K562 (cell line): ENCODE measurements at regions not wholly inside any gene's neighbourhood (a gene's known extent, or its start where the extent isn't known, plus 50 kb on each side); places are given as distances from the start of the nearest gene placed in this dataset.

ENCODE experiments used
- ATAC-seq: fragments of 200-7000 bp; cut with Tn5 transposase; 3 replicates; pipeline ENCODE4 v1.9.1; 2020; ENCODE audit warnings: moderate library complexity
- BruUV-seq: library from RNA; stranded (reverse); fragments of 400-500 nt; replicated peaks from 2 replicates; lab custom pipeline; 2021; lab: Mats Ljungman, UMichigan
- CTCF ChIA-PET: fragments of 300-600 bp; formaldehyde crosslinking; extraction: SDS; loops from one replicate; lab custom pipeline; 2021; ENCODE audit warnings: low intra/inter-chr PET ratio; lab: Yijun Ruan, JAX
- POLR2A ChIA-PET: fragments of 300-600, 350-650 bp; sonication (Branson Sonifier 250); formaldehyde crosslinking; extraction: SDS; loops from one replicate; lab custom pipeline; 2021; ENCODE audit warnings: antibody characterized with exemption, inconsistent platforms; lab: Yijun Ruan, JAX
- DNase-seq, 4 experiments: peaks; one replicate each; pipeline versions ENCODE4 v3.0.0 to v3.0.0-alpha.2; 2011 to 2018; ENCODE audit warnings: low spot score in 3 of 4, mixed read lengths in 3 of 4; ENCODE audit errors: extremely low read depth in 1 of 4
- FAIRE-seq: peaks from 2 replicates; lab custom pipeline; 2011; peaks lifted over from hg19 to GRCh38; lab: Jason Lieb, UNC
- H2AFZ ChIP-seq: 2 replicates; pipeline ENCODE4 v1.6.0; 2011; ENCODE audit warnings: low read depth, low read length, control low read depth, inconsistent platforms
- H3K27ac ChIP-seq: fragments of 200-600 bp; 3 replicates; pipeline ENCODE4 v1.8.0; 2011; ENCODE audit warnings: low read depth, mild to moderate bottlenecking, control low read depth, inconsistent platforms, low read length, moderate library complexity, mixed read lengths; ENCODE audit errors: extremely low read depth
- H3K27me3 ChIP-seq, 2 experiments: fragments of 300-600 bp in 1 of 2; 2 replicates in 1 of 2; 3 replicates in 1 of 2; pipeline versions ENCODE4 v1.6.0 to v1.8.0; 2011; ENCODE audit warnings: inconsistent platforms in 2 of 2, low read length in 2 of 2, mild to moderate bottlenecking in 1 of 2, mixed read lengths in 1 of 2, moderate library complexity in 1 of 2; ENCODE audit not compliant: control insufficient read depth in 2 of 2, insufficient read depth in 2 of 2
- H3K36me3 ChIP-seq: fragments of 300-600 bp; 3 replicates; pipeline ENCODE4 v1.8.0; 2011; ENCODE audit warnings: mild to moderate bottlenecking, low read length, inconsistent platforms; ENCODE audit not compliant: control insufficient read depth, insufficient read depth
- H3K4me1 ChIP-seq, 2 experiments: fragments of 200-600 bp in 1 of 2; replicated peaks in 1 of 2; 2 replicates in 1 of 2; 3 replicates in 1 of 2; pipeline versions ENCODE4 v1.5.1 to v1.8.0; 2011; ENCODE audit warnings: inconsistent platforms in 2 of 2, low read length in 2 of 2, mild to moderate bottlenecking in 1 of 2, mixed read lengths in 1 of 2, moderate library complexity in 1 of 2; ENCODE audit not compliant: control insufficient read depth in 2 of 2, insufficient read depth in 2 of 2
- H3K4me2 ChIP-seq: 2 replicates; pipeline ENCODE4 v1.6.1; 2011; ENCODE audit warnings: low read length, control low read depth, inconsistent platforms, mixed read lengths; ENCODE audit not compliant: insufficient read depth
- H3K4me3 ChIP-seq: fragments of 200-600 bp; sonication (generic), shearing (Covaris generic); 2 replicates; pipeline ENCODE4 v1.5.1; 2016; ENCODE audit warnings: control low read depth, inconsistent platforms
- H3K79me2 ChIP-seq: fragments of 200-600 bp; 3 replicates; pipeline ENCODE4 v1.8.0; 2011; ENCODE audit warnings: low read length, inconsistent platforms; ENCODE audit not compliant: control insufficient read depth, insufficient read depth
- H3K9ac ChIP-seq, 2 experiments: 2 replicates each; pipeline versions ENCODE4 v1.6.0 to v1.6.1; 2011; ENCODE audit warnings: low read depth in 2 of 2, low read length in 2 of 2, control low read depth in 1 of 2, inconsistent platforms in 1 of 2, mild to moderate bottlenecking in 1 of 2, mixed read lengths in 1 of 2; ENCODE audit not compliant: insufficient read depth in 1 of 2
- H3K9me1 ChIP-seq: one replicate; pipeline ENCODE4 v1.6.0; 2011; ENCODE audit warnings: inconsistent platforms, mild to moderate bottlenecking, low read length, moderate library complexity; ENCODE audit not compliant: control insufficient read depth, insufficient read depth
- H3K9me3 ChIP-seq: replicated peaks from 2 replicates; pipeline ENCODE4 v1.5.1; 2011; ENCODE audit warnings: low read depth, low read length, inconsistent platforms; ENCODE audit not compliant: control insufficient read depth, insufficient read depth
- H4K20me1 ChIP-seq: replicated peaks from 2 replicates; pipeline ENCODE4 v1.6.1; 2011; ENCODE audit warnings: low read length, inconsistent platforms, mixed read lengths; ENCODE audit not compliant: control insufficient read depth, insufficient read depth
- BRD4 ChIP-seq: fragments of 200-600 bp; sonication (generic); IDR thresholded peaks from 2 replicates; pipeline ENCODE4 v1.6.1; 2017; ENCODE audit warnings: inconsistent platforms
- CEBPG ChIP-seq, 3 experiments: fragments of 200-800 bp in 1 of 3; sonication (Bioruptor generic) in 1 of 3; sonication (generic) in 1 of 3; formaldehyde crosslinking in 1 of 3; IDR thresholded peaks in 2 of 3; conservative IDR thresholded peaks in 1 of 3; 2 replicates each; pipeline versions ENCODE4 v1.6.1 to v1.8.0; 2016 to 2022; ENCODE audit warnings: missing compliant biosample characterization in 2 of 3, missing genetic modification characterization in 2 of 3, mild to moderate bottlenecking in 1 of 3, missing genetic modification reagents in 1 of 3
- ELF1 ChIP-seq: fragments of 200-800 bp; sonication (Bioruptor generic); IDR thresholded peaks from 2 replicates; pipeline ENCODE4 v1.6.1; 2016; ENCODE audit warnings: missing genetic modification characterization, missing compliant biosample characterization
- FOSL1 ChIP-seq: fragments of 200-800 bp; sonication (Bioruptor generic); conservative IDR thresholded peaks from 2 replicates; pipeline ENCODE4 v1.6.1; 2016; ENCODE audit warnings: missing genetic modification characterization, missing compliant biosample characterization
- HCFC1 ChIP-seq: IDR thresholded peaks from 2 replicates; pipeline ENCODE4 v1.6.1; 2012; ENCODE audit warnings: low read depth, low read length, improper control_type of control experiment
- HDAC6 ChIP-seq: IDR thresholded peaks from 2 replicates; pipeline ENCODE4 v1.6.1; 2012; ENCODE audit warnings: low read depth, mild to moderate bottlenecking, control low read depth, inconsistent platforms, low read length, moderate library complexity
- HMG20B ChIP-seq: fragments of 250-450 bp; sonication (Bioruptor Pico); IDR thresholded peaks from 2 replicates; pipeline ENCODE4 v1.5.0; 2021; ENCODE audit warnings: mild to moderate bottlenecking
- NELFE ChIP-seq: IDR thresholded peaks from 2 replicates; pipeline ENCODE4 v1.6.1; 2011; ENCODE audit warnings: mild to moderate bottlenecking; ENCODE audit not compliant: insufficient read depth, insufficient read length
- PCBP1 ChIP-seq: fragments of 200-400 bp; formaldehyde crosslinking; IDR thresholded peaks from 2 replicates; pipeline ENCODE4 v1.6.1; 2018; ENCODE audit warnings: mild to moderate bottlenecking, low read depth, low read length; ENCODE audit not compliant: poor library complexity, severe bottlenecking
- PPARD ChIP-seq: fragments of 250-450 bp; sonication (Bioruptor Pico); IDR thresholded peaks from 2 replicates; pipeline ENCODE4 v1.8.0; 2022; ENCODE audit warnings: inconsistent platforms, mild to moderate bottlenecking, moderate library complexity
- RNF2 ChIP-seq: sonication (generic); IDR thresholded peaks from 2 replicates; pipeline ENCODE4 v1.6.1; 2016
- SMARCE1 ChIP-seq: fragments of 450-650 bp; IDR thresholded peaks from 2 replicates; pipeline ENCODE4 v1.7.1; 2016; ENCODE audit warnings: mild to moderate bottlenecking
- ZNF274 ChIP-seq: IDR thresholded peaks from 2 replicates; pipeline ENCODE4 v1.6.1; 2011; ENCODE audit warnings: low read depth, mild to moderate bottlenecking, low read length, moderate library complexity, borderline replicate concordance
- ZNF316 ChIP-seq: fragments of 450-650 bp; IDR thresholded peaks from 2 replicates; pipeline ENCODE4 v1.6.1; 2016
- ZNF436 ChIP-seq: fragments of 250-450, 450-650 bp; sonication (Bioruptor Pico); formaldehyde crosslinking; IDR thresholded peaks from 2 replicates; pipeline ENCODE4 v1.7.0; 2020; ENCODE audit warnings: mild to moderate bottlenecking
- ZNF551 ChIP-seq: fragments of 250-450 bp; sonication (Bioruptor Pico); IDR thresholded peaks from 2 replicates; pipeline ENCODE4 v1.5.0; 2021; ENCODE audit warnings: mild to moderate bottlenecking, moderate library complexity
- WGBS: fragments of 100-300 bp; shearing (Covaris generic); methylation state at CpG from one replicate; pipeline ENCODE4 v1.1.6; 2016; ENCODE audit warnings: low coverage, mixed read lengths; ENCODE audit not compliant: insufficient coverage; ENCODE audit errors: missing lambda C conversion rate; 5-methylcytosine and 5-hydroxymethylcytosine counted together
- in situ Hi-C: fragments of 300-500 bp; cut with MboI; formaldehyde crosslinking; loops from 4 replicates; pipeline ENCODE4 v1.15.0; 2018; ENCODE audit warnings: inconsistent platforms, mixed read lengths
- intact Hi-C: fragments of 100-400 bp; cut with micrococcal nuclease; formaldehyde crosslinking; loops from 2 replicates; pipeline ENCODE4 v1.14.2; 2022
- TF ChIP-seq, protein P1 (sequence below): IDR thresholded peaks from 2 replicates; pipeline ENCODE4 v1.6.1; 2012; ENCODE audit warnings: low read depth, low read length, improper control_type of control experiment, borderline replicate concordance
- TF ChIP-seq, protein P2 (sequence below): fragments of 450-650 bp; IDR thresholded peaks from 2 replicates; pipeline ENCODE4 v1.6.1; 2016; ENCODE audit warnings: missing biosample characterization, missing genetic modification characterization
- TF ChIP-seq, protein P3 (sequence below): IDR thresholded peaks from 2 replicates; pipeline ENCODE4 v1.6.1; 2016; ENCODE audit warnings: missing genetic modification characterization, missing compliant biosample characterization

DNA sequence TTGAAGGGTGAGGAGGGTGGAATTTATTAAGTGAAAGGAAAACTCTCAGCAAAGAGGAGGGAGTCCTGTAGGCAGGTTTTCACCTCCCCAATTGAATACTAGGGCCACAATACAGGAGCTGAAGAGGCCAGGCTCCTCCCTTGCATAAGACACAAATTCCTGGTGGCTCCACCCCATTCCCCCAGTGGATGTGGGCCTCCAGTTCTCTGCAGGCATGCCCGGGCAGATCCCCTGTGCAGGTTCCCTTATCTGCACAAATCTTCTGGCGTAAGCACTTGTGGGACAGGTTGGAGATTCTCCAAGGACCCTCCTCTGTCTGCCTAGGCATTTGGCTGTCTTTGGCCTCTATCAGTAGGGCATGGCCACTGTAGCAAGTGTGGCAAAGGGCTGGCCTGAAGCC lies 847.1 kb upstream of the MBL2 start:
- ATAC-seq: no peak
- intact Hi-C loops: no loop called here
- TF ChIP-seq, protein P1, sequence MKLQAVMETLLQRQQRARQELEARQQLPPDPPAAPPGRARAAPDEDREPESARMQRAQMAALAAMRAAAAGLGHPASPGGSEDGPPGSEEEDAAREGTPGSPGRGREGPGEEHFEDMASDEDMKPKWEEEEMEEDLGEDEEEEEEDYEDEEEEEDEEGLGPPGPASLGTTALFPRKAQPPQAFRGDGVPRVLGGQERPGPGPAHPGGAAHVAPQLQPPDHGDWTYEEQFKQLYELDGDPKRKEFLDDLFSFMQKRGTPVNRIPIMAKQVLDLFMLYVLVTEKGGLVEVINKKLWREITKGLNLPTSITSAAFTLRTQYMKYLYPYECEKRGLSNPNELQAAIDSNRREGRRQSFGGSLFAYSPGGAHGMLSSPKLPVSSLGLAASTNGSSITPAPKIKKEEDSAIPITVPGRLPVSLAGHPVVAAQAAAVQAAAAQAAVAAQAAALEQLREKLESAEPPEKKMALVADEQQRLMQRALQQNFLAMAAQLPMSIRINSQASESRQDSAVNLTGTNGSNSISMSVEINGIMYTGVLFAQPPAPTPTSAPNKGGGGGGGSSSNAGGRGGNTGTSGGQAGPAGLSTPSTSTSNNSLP: no peak
- TF ChIP-seq ZNF551 (no peak), ZNF274 (no peak), RNF2 (no peak), HMG20B (CRISPR knock-in tag) (no peak), NELFE (no peak), ZNF436 (CRISPR knock-in tag) (no peak), HDAC6 (no peak), HCFC1 (no peak), ELF1 (tag) (no peak), BRD4 (no peak), CEBPG (CRISPR knock-in tag; IDR thresholded peaks at IDR 0.05) (no peak), CEBPG (tag; conservative IDR thresholded peaks at IDR 0.05 in 1 of 2, IDR thresholded peaks at IDR 0.05 in 1 of 2) (no peak), FOSL1 (no peak), ZNF316 (no peak), PCBP1 (no peak), PPARD (CRISPR knock-in tag) (no peak), SMARCE1 (no peak)
- TF ChIP-seq, protein P2, sequence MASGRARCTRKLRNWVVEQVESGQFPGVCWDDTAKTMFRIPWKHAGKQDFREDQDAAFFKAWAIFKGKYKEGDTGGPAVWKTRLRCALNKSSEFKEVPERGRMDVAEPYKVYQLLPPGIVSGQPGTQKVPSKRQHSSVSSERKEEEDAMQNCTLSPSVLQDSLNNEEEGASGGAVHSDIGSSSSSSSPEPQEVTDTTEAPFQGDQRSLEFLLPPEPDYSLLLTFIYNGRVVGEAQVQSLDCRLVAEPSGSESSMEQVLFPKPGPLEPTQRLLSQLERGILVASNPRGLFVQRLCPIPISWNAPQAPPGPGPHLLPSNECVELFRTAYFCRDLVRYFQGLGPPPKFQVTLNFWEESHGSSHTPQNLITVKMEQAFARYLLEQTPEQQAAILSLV (tag): no peak
- TF ChIP-seq, protein P3, sequence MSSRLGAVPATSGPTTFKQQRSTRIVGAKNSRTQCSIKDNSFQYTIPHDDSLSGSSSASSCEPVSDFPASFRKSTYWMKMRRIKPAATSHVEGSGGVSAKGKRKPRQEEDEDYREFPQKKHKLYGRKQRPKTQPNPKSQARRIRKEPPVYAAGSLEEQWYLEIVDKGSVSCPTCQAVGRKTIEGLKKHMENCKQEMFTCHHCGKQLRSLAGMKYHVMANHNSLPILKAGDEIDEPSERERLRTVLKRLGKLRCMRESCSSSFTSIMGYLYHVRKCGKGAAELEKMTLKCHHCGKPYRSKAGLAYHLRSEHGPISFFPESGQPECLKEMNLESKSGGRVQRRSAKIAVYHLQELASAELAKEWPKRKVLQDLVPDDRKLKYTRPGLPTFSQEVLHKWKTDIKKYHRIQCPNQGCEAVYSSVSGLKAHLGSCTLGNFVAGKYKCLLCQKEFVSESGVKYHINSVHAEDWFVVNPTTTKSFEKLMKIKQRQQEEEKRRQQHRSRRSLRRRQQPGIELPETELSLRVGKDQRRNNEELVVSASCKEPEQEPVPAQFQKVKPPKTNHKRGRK (tag): no peak
- no peak overlapping the region for H3K9ac ChIP-seq
- 0% methylated on average over 2 of the region's 2 CpGs for WGBS
- H2AFZ ChIP-seq: no peak overlapping the region
- no peaks in the 10 kb centered on the region for H3K4me1 ChIP-seq
- BruUV-seq: no TSS peak
- no peaks in the 10 kb centered on the region for H3K9me1 ChIP-seq
- no peak overlapping the region for H3K4me2 ChIP-seq
- H3K79me2 ChIP-seq: no peaks in the 10 kb centered on the region
- H3K9me3 ChIP-seq: no peaks in the 10 kb centered on the region; the same call in none of the 2 replicates
- no peak overlapping the region for H3K27ac ChIP-seq
- FAIRE-seq: no peak
- H3K36me3 ChIP-seq: no peaks in the 10 kb centered on the region
- DNase-seq: no peak
- POLR2A ChIA-PET: no interaction called here
- in situ Hi-C loops: no loop called here
- H3K4me3 ChIP-seq: no peak overlapping the region
- no peaks in the 10 kb centered on the region for H3K27me3 ChIP-seq
- no peaks in the 10 kb centered on the region for H4K20me1 ChIP-seq
- CTCF ChIA-PET: no interaction called here
